Fibroblast of the aortic adventitia (primary cell): ENCODE measurements at regions not wholly inside any gene's neighbourhood (a gene's known extent, or its start where the extent isn't known, plus 50 kb on each side); places are given as distances from the start of the nearest gene placed in this dataset.

Experiments
- DNase-seq: peaks from one replicate; pipeline ENCODE4 v3.0.0-alpha.2; 2010; ENCODE audit warnings: low read depth
- H3K4me3 ChIP-seq: 2 replicates; pipeline ENCODE4 v1.5.1; 2011; ENCODE audit warnings: low read depth, mild to moderate bottlenecking, control low read depth, low read length, moderate library complexity
- CTCF ChIP-seq: IDR thresholded peaks from 2 replicates; pipeline ENCODE4 v1.5.1; 2011; ENCODE audit warnings: mild to moderate bottlenecking, low read length, control low read depth, inconsistent platforms; ENCODE audit not compliant: insufficient read depth

GRCh38 chr13:73556902-73557301 lies 498.1 kb downstream of the KLF5 start:
- no peak for DNase-seq
- TF ChIP-seq CTCF, result no peak
- no peak overlapping the region for H3K4me3 ChIP-seq

DNA sequence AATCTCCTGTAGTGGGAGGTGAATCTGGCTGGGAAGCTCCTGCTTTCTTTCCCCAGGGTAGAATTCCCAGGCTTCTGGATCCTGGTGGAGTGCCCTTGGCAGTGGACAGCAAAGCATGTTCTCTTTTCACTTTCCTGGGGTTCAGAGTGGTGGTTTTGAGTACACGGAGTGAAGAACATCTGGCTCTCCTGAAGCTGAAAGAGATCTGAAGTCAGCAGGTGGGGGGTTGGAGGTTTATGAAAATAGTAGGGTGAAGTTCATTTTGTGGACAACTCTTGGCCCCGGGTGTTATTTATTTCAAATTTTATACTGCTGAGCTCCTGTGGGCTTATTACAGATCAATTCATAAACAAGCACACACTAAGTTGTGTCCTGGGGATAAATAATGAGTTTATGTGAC lies 497.3 kb downstream of the KLF5 start:
- H3K4me3 ChIP-seq, result no peak overlapping the region
- no peak for DNase-seq
- TF ChIP-seq CTCF, result no peak

GRCh38 chr13:73551736-73552135 lies 492.9 kb downstream of the KLF5 start:
- H3K4me3 ChIP-seq, result no peak overlapping the region
- no peak for DNase-seq
- no peak for TF ChIP-seq CTCF

GRCh38 chr13:73549717-73550116 lies 490.9 kb downstream of the KLF5 start:
- H3K4me3 ChIP-seq, result no peak overlapping the region
- no peak for DNase-seq
- no peak for TF ChIP-seq CTCF

DNA sequence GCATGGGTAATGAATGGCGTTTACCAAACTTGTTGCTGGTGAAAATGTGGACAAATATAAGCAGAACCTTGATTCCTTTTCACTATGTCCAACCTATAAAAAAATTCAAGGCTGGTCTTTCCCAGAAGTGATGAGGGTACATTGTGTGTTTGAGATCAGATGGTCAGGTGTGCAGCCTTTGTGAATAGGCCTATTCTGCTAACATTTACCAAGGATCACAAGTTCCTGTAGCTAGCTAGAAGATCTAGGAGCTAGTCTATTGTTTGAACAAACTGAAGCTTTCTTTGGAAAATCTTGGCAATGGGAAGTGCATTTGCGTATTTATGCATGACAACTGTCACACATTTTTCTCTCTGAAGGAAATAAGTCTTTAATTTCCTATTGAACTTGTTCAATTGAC lies 489.6 kb downstream of the KLF5 start:
- TF ChIP-seq CTCF, result no peak
- no peak overlapping the region for H3K4me3 ChIP-seq
- no peak for DNase-seq

DNA sequence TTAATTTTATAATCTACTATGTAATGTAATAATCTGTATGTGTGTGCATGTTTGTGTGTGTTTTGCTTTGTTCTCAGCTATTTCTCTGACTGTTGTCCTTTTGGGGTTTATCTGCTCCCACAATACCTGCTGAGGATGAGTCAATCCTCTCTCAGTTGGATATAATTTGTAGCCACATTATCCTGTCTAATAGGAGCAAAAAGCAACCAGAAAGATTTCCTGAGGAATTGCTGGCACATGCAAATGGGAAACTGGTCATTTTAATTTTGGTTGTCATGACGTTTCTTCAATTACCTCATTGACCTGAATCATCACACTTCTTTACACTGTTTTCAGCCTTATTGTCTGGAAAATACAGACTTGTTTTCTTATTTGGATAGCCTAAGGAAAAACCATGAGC lies 488.4 kb downstream of the KLF5 start:
- no peak for TF ChIP-seq CTCF

GRCh38 chr13:73544175-73544574 lies 485.4 kb downstream of the KLF5 start:
- DNase-seq, result no peak
- no peak overlapping the region for H3K4me3 ChIP-seq

More for the DNA sequence above, 488.4 kb downstream of the KLF5 start:
- DNase-seq, result no peak
- no peak overlapping the region for H3K4me3 ChIP-seq

More at GRCh38 chr13:73544175-73544574, 485.4 kb downstream of the KLF5 start:
- no peak for TF ChIP-seq CTCF
